ENCODE measurements at regions not wholly inside any gene's neighbourhood (a gene's known extent, or its start where the extent isn't known, plus 50 kb on each side); places are given as distances from the start of the nearest gene placed in this dataset.
"Not testable (repeated sequence)": the region's sequence is repeated elsewhere in the genome, so short reads cannot be mapped to it uniquely, and the experiment has no call there.

DNA sequence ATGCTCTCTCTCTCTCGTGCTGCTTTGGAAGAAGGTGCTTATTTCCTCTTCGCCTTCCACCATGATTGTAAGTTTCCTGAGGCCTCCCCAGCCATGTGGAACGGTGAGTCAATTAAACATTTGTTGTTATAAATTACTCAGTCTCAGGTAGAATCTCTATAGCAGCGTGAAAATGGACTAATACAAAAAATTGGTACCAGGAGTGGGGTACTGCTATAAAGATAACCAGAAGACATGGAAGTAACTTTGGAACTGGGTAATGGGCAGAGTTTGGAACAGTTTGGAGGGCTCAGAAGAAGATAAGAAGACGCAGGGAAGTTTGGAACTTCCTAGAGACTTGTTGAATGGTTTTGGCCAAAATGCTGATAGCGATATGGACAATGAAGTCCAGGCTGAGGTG lies 175.6 kb upstream of the CLINT1 start:
- not testable (repeated sequence) for H3K36me3 ChIP-seq (ENCODE audit: insufficient read depth, low read length); H3K27me3 ChIP-seq (ENCODE audit: insufficient read depth, low read length, poor library complexity); H3K4me1 ChIP-seq (ENCODE audit: insufficient read depth, low read length); H4K20me1 ChIP-seq (ENCODE audit: insufficient read depth, low read length); DNase-seq; H2AFZ ChIP-seq (ENCODE audit: low read depth, low read length); H3K4me2 ChIP-seq (ENCODE audit: insufficient read depth, low read length); H3K4me3 ChIP-seq (ENCODE audit: low read depth in 1 of 2, low read length in 2 of 2); H3K27ac ChIP-seq (ENCODE audit: low read length); H3K9ac ChIP-seq (ENCODE audit: low read depth, low read length); H3K79me2 ChIP-seq (ENCODE audit: insufficient read depth, low read length); ATAC-seq (ENCODE audit: insufficient read depth, low read depth)
- peaks cover 14% of the 10 kb centered on the region for H3K9me3 ChIP-seq (ENCODE audit: insufficient read depth, low read length, severe bottlenecking)

DNA sequence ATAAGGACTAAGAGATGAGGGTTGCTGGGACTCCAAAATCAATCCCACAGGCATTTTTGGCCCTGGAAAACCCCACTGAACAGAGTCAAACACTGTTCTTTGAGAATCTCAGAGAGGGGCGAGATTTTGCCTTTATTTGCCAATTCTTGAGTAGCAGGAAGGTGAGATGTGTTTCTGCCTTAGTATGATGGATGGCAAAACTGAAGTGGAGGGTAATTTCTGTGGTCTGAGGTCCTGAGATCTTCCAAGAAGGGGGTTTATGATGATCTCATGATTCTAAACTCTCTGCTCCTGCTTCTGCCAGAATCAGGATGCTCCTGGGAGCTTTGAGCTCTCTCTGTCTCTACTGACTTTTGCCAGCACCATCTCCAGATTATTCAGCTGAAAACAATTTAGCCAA lies 174.8 kb upstream of the CLINT1 start:
- ATAC-seq (ENCODE audit: insufficient read depth, low read depth) (no peak), DNase-seq (no peak)
- H3K27me3 ChIP-seq (ENCODE audit: insufficient read depth, low read length, poor library complexity): no peaks in the 10 kb centered on the region
- H3K9me3 ChIP-seq (ENCODE audit: insufficient read depth, low read length, severe bottlenecking): peaks cover 14% of the 10 kb centered on the region
- H3K4me3 ChIP-seq (ENCODE audit: low read depth in 1 of 2, low read length in 2 of 2): no peak overlapping the region
- H3K9ac ChIP-seq (ENCODE audit: low read depth, low read length): no peak overlapping the region
- no peak overlapping the region for H3K4me2 ChIP-seq (ENCODE audit: insufficient read depth, low read length)
- H2AFZ ChIP-seq (ENCODE audit: low read depth, low read length): no peak overlapping the region
- TF ChIP-seq, protein P1, sequence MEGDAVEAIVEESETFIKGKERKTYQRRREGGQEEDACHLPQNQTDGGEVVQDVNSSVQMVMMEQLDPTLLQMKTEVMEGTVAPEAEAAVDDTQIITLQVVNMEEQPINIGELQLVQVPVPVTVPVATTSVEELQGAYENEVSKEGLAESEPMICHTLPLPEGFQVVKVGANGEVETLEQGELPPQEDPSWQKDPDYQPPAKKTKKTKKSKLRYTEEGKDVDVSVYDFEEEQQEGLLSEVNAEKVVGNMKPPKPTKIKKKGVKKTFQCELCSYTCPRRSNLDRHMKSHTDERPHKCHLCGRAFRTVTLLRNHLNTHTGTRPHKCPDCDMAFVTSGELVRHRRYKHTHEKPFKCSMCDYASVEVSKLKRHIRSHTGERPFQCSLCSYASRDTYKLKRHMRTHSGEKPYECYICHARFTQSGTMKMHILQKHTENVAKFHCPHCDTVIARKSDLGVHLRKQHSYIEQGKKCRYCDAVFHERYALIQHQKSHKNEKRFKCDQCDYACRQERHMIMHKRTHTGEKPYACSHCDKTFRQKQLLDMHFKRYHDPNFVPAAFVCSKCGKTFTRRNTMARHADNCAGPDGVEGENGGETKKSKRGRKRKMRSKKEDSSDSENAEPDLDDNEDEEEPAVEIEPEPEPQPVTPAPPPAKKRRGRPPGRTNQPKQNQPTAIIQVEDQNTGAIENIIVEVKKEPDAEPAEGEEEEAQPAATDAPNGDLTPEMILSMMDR (IDR thresholded peaks at IDR 0.05; ENCODE audit: borderline replicate concordance, extremely low read depth, low read length, poor library complexity, severe bottlenecking): no peak
- no peak for TF ChIP-seq EZH2 (IDR thresholded peaks at IDR 0.05; ENCODE audit: borderline replicate concordance, low read depth, low read length, severe bottlenecking)
- no peaks in the 10 kb centered on the region for H3K36me3 ChIP-seq (ENCODE audit: insufficient read depth, low read length)
- no peaks in the 10 kb centered on the region for H3K79me2 ChIP-seq (ENCODE audit: insufficient read depth, low read length)
- no peak overlapping the region for H3K27ac ChIP-seq (ENCODE audit: low read length)
- H3K4me1 ChIP-seq (ENCODE audit: insufficient read depth, low read length): no peaks in the 10 kb centered on the region
- no peaks in the 10 kb centered on the region for H4K20me1 ChIP-seq (ENCODE audit: insufficient read depth, low read length)

DNA sequence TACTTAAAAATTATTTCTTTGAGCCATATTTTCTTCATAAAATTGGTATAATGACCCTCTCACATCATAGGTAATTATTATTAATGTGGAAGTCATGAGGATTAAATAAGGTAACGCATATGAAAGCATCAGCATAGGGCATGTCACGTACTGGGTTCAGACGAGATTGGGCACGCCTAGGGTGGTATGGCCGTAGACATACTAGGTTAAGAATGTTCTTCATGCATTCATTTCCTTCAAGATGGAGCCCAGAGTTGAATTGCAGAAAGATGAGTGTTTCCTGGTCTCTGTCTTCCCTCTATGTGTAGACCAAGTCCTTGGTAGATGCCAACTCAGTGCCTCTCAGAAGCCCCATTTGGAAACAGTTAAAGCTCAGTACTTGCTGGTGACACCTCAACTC lies 174.1 kb upstream of the CLINT1 start:
- no peaks in the 10 kb centered on the region for H3K36me3 ChIP-seq (ENCODE audit: insufficient read depth, low read length)
- H3K27ac ChIP-seq (ENCODE audit: low read length): no peak overlapping the region

DNA sequence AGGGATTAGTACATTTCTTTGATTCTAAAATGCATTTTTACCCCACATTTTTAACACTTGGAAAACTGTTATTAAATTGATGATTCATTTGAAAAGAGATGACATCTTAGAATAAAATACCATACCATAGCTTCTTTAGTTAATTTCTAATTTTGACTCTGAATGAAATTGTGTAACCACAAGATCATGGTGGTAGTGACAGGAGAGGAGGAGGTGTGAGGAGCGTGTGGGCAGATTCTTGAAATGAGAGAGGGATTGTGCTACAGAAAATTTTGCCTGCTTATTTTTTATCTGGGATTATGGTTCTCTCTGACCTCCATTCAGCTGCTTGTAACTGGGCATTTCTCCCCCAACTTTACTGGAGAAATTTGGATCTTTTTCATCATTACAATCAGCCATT lies 173.3 kb upstream of the CLINT1 start:
- Histone ChIP-seq H4K20me1 (ENCODE audit: insufficient read depth, low read length) (no peaks in the 10 kb centered on the region), H3K4me3 (ENCODE audit: low read depth in 1 of 2, low read length in 2 of 2) (no peak overlapping the region), H3K79me2 (ENCODE audit: insufficient read depth, low read length) (no peaks in the 10 kb centered on the region), H2AFZ (ENCODE audit: low read depth, low read length) (no peak overlapping the region), H3K4me2 (ENCODE audit: insufficient read depth, low read length) (no peak overlapping the region), H3K27me3 (ENCODE audit: insufficient read depth, low read length, poor library complexity) (no peaks in the 10 kb centered on the region), H3K27ac (ENCODE audit: low read length) (no peak overlapping the region), H3K4me1 (ENCODE audit: insufficient read depth, low read length) (no peaks in the 10 kb centered on the region), H3K36me3 (ENCODE audit: insufficient read depth, low read length) (no peaks in the 10 kb centered on the region), H3K9me3 (ENCODE audit: insufficient read depth, low read length, severe bottlenecking) (peaks cover 11% of the 10 kb centered on the region), H3K9ac (ENCODE audit: low read depth, low read length) (no peak overlapping the region)
- ATAC-seq (ENCODE audit: insufficient read depth, low read depth): no peak
- TF ChIP-seq, protein P1 (IDR thresholded peaks at IDR 0.05; ENCODE audit: borderline replicate concordance, extremely low read depth, low read length, poor library complexity, severe bottlenecking): no peak
- TF ChIP-seq EZH2 (IDR thresholded peaks at IDR 0.05; ENCODE audit: borderline replicate concordance, low read depth, low read length, severe bottlenecking): no peak
- no peak for DNase-seq

More for the DNA sequence above, 174.1 kb upstream of the CLINT1 start:
- no peaks in the 10 kb centered on the region for H3K79me2 ChIP-seq (ENCODE audit: insufficient read depth, low read length)
- no peak for DNase-seq
- H3K4me3 ChIP-seq (ENCODE audit: low read depth in 1 of 2, low read length in 2 of 2): no peak overlapping the region
- H4K20me1 ChIP-seq (ENCODE audit: insufficient read depth, low read length): no peaks in the 10 kb centered on the region
- no peaks in the 10 kb centered on the region for H3K4me1 ChIP-seq (ENCODE audit: insufficient read depth, low read length)
- TF ChIP-seq, protein P1 (IDR thresholded peaks at IDR 0.05; ENCODE audit: borderline replicate concordance, extremely low read depth, low read length, poor library complexity, severe bottlenecking): no peak
- no peak for TF ChIP-seq EZH2 (IDR thresholded peaks at IDR 0.05; ENCODE audit: borderline replicate concordance, low read depth, low read length, severe bottlenecking)
- H2AFZ ChIP-seq (ENCODE audit: low read depth, low read length): no peak overlapping the region
- ATAC-seq (ENCODE audit: insufficient read depth, low read depth): no peak
- peaks cover 14% of the 10 kb centered on the region for H3K9me3 ChIP-seq (ENCODE audit: insufficient read depth, low read length, severe bottlenecking)
- H3K4me2 ChIP-seq (ENCODE audit: insufficient read depth, low read length): no peak overlapping the region
- no peaks in the 10 kb centered on the region for H3K27me3 ChIP-seq (ENCODE audit: insufficient read depth, low read length, poor library complexity)
- H3K9ac ChIP-seq (ENCODE audit: low read depth, low read length): no peak overlapping the region
